Type B pancreatic cell (in vitro differentiated cells): ENCODE measurements at regions not wholly inside any gene's neighbourhood (a gene's known extent, or its start where the extent isn't known, plus 50 kb on each side); places are given as distances from the start of the nearest gene placed in this dataset.

Source experiments
- DNase-seq: peaks from one replicate; pipeline ENCODE4 v3.0.0; 2021; ENCODE audit warnings: mixed read lengths; ENCODE audit not compliant: unreplicated experiment; ENCODE audit errors: extremely low spot score
- H3K27ac Mint-ChIP-seq: 2 replicates; pipeline ENCODE4 v1.8.0; 2021; ENCODE audit warnings: mild to moderate bottlenecking, mixed read lengths
- H3K27me3 Mint-ChIP-seq: 2 replicates; pipeline ENCODE4 v1.8.0; 2021; ENCODE audit warnings: mixed read lengths
- H3K36me3 Mint-ChIP-seq: 2 replicates; pipeline ENCODE4 v1.8.0; 2021; ENCODE audit warnings: mixed read lengths
- H3K4me1 Mint-ChIP-seq: one replicate; pipeline ENCODE4 v1.8.0; 2021; ENCODE audit warnings: mixed read lengths; ENCODE audit not compliant: unreplicated experiment
- H3K4me3 Mint-ChIP-seq: 2 replicates; pipeline ENCODE4 v1.8.0; 2021; ENCODE audit warnings: mild to moderate bottlenecking, mixed read lengths
- H3K9me3 Mint-ChIP-seq: 2 replicates; pipeline ENCODE4 v1.8.0; 2021; ENCODE audit warnings: mixed read lengths
- TF ChIP-seq, protein P1 (sequence below): fragments of 200-600 bp; sonication (generic); conservative IDR thresholded peaks from 2 replicates; pipeline ENCODE4 v1.5.0; 2021; ENCODE audit warnings: antibody characterized with exemption, mild to moderate bottlenecking

DNA sequence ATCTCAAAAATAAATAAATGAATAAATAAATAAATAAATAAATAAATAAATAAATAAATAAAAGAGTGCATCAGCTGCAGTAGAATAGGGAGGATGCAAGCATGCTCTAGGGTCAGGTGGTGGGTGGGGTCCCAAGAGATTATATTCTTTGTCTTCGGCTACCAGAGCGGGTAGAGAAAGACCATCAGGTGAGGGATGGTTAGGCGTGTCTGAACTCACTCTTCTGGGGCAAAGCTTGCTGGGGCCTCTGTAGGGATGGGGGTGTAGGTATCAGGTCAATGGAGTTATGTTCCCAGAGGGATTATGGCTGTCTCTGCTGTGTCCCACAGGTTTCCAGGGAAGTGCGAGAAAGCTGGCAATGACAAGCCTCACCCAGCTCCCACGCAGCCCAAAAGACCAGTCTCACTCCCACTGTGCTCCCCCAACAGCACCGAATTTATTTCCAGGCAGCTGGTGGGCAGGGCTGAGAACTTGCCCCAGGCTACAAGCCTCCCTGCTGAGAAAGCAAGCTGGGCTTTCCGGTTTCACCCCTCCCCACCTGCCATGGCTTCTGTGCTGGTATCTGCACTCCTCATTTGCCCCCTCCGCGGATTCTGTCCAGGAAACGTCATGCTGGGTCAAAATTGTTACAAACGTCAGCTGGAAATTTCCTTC, 180.8 kb downstream of the LURAP1L start:
- no peak for DNase-seq
- TF ChIP-seq, protein P1, sequence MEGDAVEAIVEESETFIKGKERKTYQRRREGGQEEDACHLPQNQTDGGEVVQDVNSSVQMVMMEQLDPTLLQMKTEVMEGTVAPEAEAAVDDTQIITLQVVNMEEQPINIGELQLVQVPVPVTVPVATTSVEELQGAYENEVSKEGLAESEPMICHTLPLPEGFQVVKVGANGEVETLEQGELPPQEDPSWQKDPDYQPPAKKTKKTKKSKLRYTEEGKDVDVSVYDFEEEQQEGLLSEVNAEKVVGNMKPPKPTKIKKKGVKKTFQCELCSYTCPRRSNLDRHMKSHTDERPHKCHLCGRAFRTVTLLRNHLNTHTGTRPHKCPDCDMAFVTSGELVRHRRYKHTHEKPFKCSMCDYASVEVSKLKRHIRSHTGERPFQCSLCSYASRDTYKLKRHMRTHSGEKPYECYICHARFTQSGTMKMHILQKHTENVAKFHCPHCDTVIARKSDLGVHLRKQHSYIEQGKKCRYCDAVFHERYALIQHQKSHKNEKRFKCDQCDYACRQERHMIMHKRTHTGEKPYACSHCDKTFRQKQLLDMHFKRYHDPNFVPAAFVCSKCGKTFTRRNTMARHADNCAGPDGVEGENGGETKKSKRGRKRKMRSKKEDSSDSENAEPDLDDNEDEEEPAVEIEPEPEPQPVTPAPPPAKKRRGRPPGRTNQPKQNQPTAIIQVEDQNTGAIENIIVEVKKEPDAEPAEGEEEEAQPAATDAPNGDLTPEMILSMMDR: no peak
- Mint-ChIP-seq H3K9me3 (peaks cover 9% of the 10 kb centered on the region), H3K4me1 (peaks cover 6% of the 10 kb centered on the region), H3K27ac (peak overlapping the region; percentile 86), H3K4me3 (peak overlapping the region; percentile 35), H3K27me3 (no peaks in the 10 kb centered on the region), H3K36me3 (no peaks in the 10 kb centered on the region)

- H3K36me3 Mint-ChIP-seq: no peaks in the 10 kb centered on the region
- TF ChIP-seq, protein P1: no peak
- H3K27me3 Mint-ChIP-seq: no peaks in the 10 kb centered on the region
- peaks cover 9% of the 10 kb centered on the region for H3K9me3 Mint-ChIP-seq
- peaks cover 7% of the 10 kb centered on the region for H3K4me1 Mint-ChIP-seq
- DNase-seq: no peak
- peak overlapping the region; percentile 50 for H3K4me3 Mint-ChIP-seq
- H3K27ac Mint-ChIP-seq: peak overlapping the region; percentile 86
Observed at GRCh38 chr9:12956261-12956660, 181.4 kb downstream of the LURAP1L start.

GRCh38 chr9:12956805-12957204, 182.0 kb downstream of the LURAP1L start:
- no peak for DNase-seq
- Mint-ChIP-seq H3K9me3 (peaks cover 9% of the 10 kb centered on the region), H3K36me3 (no peaks in the 10 kb centered on the region), H3K4me3 (peak overlapping the region; percentile 42), H3K27ac (peak overlapping the region; percentile 86), H3K27me3 (no peaks in the 10 kb centered on the region), H3K4me1 (peaks cover 10% of the 10 kb centered on the region)
- TF ChIP-seq, protein P1: no peak

DNA sequence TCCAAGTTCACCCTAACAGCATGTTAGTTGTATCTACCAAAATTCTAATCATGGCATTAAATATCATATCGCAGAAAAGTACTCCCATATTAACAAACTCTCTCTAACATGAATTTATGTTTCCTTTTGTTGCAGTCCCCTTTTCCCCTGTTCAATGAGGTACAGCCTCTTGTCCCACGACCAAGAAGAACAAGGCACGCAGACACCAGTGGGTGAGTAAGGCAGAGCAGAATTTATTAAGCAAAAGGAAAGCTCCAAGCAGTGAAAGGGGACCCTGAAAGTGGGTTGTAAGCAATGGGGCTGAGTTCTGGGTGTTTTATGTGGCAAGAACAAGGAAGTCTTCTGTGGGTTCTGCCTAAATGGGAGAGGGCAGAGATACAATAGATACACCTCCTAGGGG, 183.5 kb downstream of the LURAP1L start:
- H3K36me3 Mint-ChIP-seq: no peaks in the 10 kb centered on the region
- TF ChIP-seq, protein P1: no peak
- H3K4me1 Mint-ChIP-seq: peaks cover 10% of the 10 kb centered on the region
- H3K9me3 Mint-ChIP-seq: peaks cover 9% of the 10 kb centered on the region
- H3K27ac Mint-ChIP-seq: no peak overlapping the region
- DNase-seq: no peak
- no peak overlapping the region for H3K4me3 Mint-ChIP-seq
- no peaks in the 10 kb centered on the region for H3K27me3 Mint-ChIP-seq

GRCh38 chr9:12958708-12959107, 183.9 kb downstream of the LURAP1L start:
- Mint-ChIP-seq H3K36me3 (no peaks in the 10 kb centered on the region), H3K27ac (no peak overlapping the region), H3K27me3 (no peaks in the 10 kb centered on the region), H3K9me3 (peaks cover 9% of the 10 kb centered on the region), H3K4me3 (no peak overlapping the region), H3K4me1 (peaks cover 10% of the 10 kb centered on the region)
- TF ChIP-seq, protein P1: no peak
- DNase-seq: no peak
